CD4-positive, alpha-beta T cell (primary cell): ENCODE measurements at regions not wholly inside any gene's neighbourhood (a gene's known extent, or its start where the extent isn't known, plus 50 kb on each side); places are given as distances from the start of the nearest gene placed in this dataset.

Source experiments
- ATAC-seq: fragments of 200-7000 bp; cut with Tn5 transposase; one replicate; pipeline ENCODE4 v1.10.0; 2022; ENCODE audit warnings: mild to moderate bottlenecking; ENCODE audit not compliant: poor library complexity
- CTCF ChIA-PET: fragments of 350-600 bp; sonication (Branson Sonifier 250); formaldehyde crosslinking; loops from one replicate; lab custom pipeline; 2021; ENCODE audit warnings: antibody characterized with exemption, inconsistent platforms; lab: Charles Lee
- POLR2A ChIA-PET: fragments of 350-600 bp; sonication (Branson Sonifier 250); formaldehyde crosslinking; loops from one replicate; lab custom pipeline; 2021; ENCODE audit warnings: antibody characterized with exemption, inconsistent platforms; lab: Charles Lee
- DNase-seq, 14 experiments: peaks; one replicate each; pipeline ENCODE4 v3.0.0-alpha.2; 2013 to 2020; ENCODE audit warnings: mixed read lengths in 2 of 14
- H3K27ac ChIP-seq, 2 donors: one replicate each; pipeline versions ENCODE4 v1.5.1 to v1.7.0; 2013; ENCODE audit warnings: low read length in 2 of 2, low read depth in 1 of 2, mild to moderate bottlenecking in 1 of 2
- H3K27me3 ChIP-seq, 2 experiments: 1 replicate in 1 of 2; 2 replicates in 1 of 2; pipeline versions ENCODE4 v1.6.1 to v1.7.0; 2013; ENCODE audit warnings: low read length in 2 of 2, control low read depth in 1 of 2, mild to moderate bottlenecking in 1 of 2, moderate library complexity in 1 of 2; ENCODE audit not compliant: insufficient read depth in 2 of 2, control insufficient read depth in 1 of 2
- H3K36me3 ChIP-seq: one replicate; pipeline ENCODE4 v1.6.1; 2013; ENCODE audit warnings: low read length, control low read depth; ENCODE audit not compliant: insufficient read depth
- H3K4me1 ChIP-seq: one replicate; pipeline ENCODE4 v1.6.1; 2013; ENCODE audit warnings: low read length, control low read depth; ENCODE audit not compliant: insufficient read depth
- H3K4me3 ChIP-seq: one replicate; pipeline ENCODE4 v1.5.1; 2013; ENCODE audit warnings: mild to moderate bottlenecking, low read length, moderate library complexity
- H3K9me3 ChIP-seq, 2 experiments: 1 replicate in 1 of 2; 2 replicates in 1 of 2; pipeline versions ENCODE4 v1.6.1 to v1.7.0; 2013; ENCODE audit warnings: low read length in 2 of 2, mild to moderate bottlenecking in 2 of 2, control low read depth in 1 of 2, moderate library complexity in 1 of 2; ENCODE audit not compliant: control insufficient read depth in 1 of 2, insufficient read depth in 1 of 2
- H3K27ac Mint-ChIP-seq: one replicate; pipeline ENCODE4 v1.8.0; 2020; ENCODE audit warnings: mixed read lengths
- H3K27me3 Mint-ChIP-seq: one replicate; pipeline ENCODE4 v1.8.0; 2021; ENCODE audit warnings: mixed read lengths
- H3K36me3 Mint-ChIP-seq: one replicate; pipeline ENCODE4 v1.8.0; 2021; ENCODE audit warnings: low read depth, mixed read lengths
- H3K4me1 Mint-ChIP-seq: one replicate; pipeline ENCODE4 v1.8.0; 2021; ENCODE audit warnings: low read depth, mixed read lengths
- H3K4me3 Mint-ChIP-seq: one replicate; pipeline ENCODE4 v1.8.0; 2020; ENCODE audit warnings: mild to moderate bottlenecking, mixed read lengths
- H3K9me3 Mint-ChIP-seq: one replicate; pipeline ENCODE4 v1.8.0; 2020; ENCODE audit warnings: mixed read lengths
- intact Hi-C, 2 experiments: fragments of 100-400 bp; cut with DNase I in 1 of 2; cut with micrococcal nuclease in 1 of 2; formaldehyde crosslinking; loops; one replicate each; pipeline versions ENCODE4 v1.15.1 to v1.9.0; 2023 to 2025; cut with DNase I, micrococcal nuclease
- TF ChIP-seq, protein P1 (sequence below): fragments of 200-600 bp; IDR thresholded peaks from one replicate; pipeline ENCODE4 v1.8.0; 2022; ENCODE audit warnings: antibody characterized with exemption, mild to moderate bottlenecking

DNA sequence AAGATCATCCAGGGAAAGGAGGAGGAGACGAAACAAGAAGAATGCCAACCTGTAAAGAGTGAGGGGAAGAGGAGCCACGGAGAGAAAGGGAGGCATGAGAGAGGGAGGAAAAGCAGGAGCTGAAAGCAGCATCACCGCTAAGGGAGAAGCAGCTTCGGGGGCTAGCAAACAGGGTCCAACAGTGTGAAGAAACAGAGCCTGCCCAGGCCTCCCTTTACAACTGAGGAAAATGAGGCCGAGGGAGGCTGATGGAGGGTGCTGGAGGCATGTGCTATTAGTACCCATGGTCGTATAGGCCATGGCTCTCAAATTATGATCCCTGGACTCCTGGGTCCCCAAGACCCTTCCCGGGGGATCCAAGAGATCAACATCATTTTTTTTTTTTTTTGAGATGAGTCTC is 50.4 kb upstream of the ASPRV1 start:
- H3K27me3 Mint-ChIP-seq, result no peaks in the 10 kb centered on the region
- no peak for ATAC-seq
- H3K27ac Mint-ChIP-seq, result no peak overlapping the region
- ChIA-PET CTCF (no interaction called here), POLR2A (no interaction called here)
- Histone ChIP-seq H3K4me3 (no peak overlapping the region), H3K9me3 (no peaks in the 10 kb centered on the region), H3K27ac (no peak overlapping the region), H3K36me3 (no peaks in the 10 kb centered on the region), H3K4me1 (no peaks in the 10 kb centered on the region), H3K27me3 (no peaks in the 10 kb centered on the region)
- no peaks in the 10 kb centered on the region for H3K4me1 Mint-ChIP-seq
- intact Hi-C loops, result no loop called here
- no peak for DNase-seq
- peaks cover 53% of the 10 kb centered on the region for H3K36me3 Mint-ChIP-seq
- TF ChIP-seq, protein P1, sequence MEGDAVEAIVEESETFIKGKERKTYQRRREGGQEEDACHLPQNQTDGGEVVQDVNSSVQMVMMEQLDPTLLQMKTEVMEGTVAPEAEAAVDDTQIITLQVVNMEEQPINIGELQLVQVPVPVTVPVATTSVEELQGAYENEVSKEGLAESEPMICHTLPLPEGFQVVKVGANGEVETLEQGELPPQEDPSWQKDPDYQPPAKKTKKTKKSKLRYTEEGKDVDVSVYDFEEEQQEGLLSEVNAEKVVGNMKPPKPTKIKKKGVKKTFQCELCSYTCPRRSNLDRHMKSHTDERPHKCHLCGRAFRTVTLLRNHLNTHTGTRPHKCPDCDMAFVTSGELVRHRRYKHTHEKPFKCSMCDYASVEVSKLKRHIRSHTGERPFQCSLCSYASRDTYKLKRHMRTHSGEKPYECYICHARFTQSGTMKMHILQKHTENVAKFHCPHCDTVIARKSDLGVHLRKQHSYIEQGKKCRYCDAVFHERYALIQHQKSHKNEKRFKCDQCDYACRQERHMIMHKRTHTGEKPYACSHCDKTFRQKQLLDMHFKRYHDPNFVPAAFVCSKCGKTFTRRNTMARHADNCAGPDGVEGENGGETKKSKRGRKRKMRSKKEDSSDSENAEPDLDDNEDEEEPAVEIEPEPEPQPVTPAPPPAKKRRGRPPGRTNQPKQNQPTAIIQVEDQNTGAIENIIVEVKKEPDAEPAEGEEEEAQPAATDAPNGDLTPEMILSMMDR, result no peak
- H3K9me3 Mint-ChIP-seq, result no peaks in the 10 kb centered on the region
- H3K4me3 Mint-ChIP-seq, result no peak overlapping the region

- Histone ChIP-seq H3K27me3 (no peaks in the 10 kb centered on the region), H3K9me3 (no peaks in the 10 kb centered on the region), H3K36me3 (no peaks in the 10 kb centered on the region), H3K4me1 (no peaks in the 10 kb centered on the region), H3K27ac (no peak overlapping the region), H3K4me3 (no peak overlapping the region)
- H3K27ac Mint-ChIP-seq, result no peak overlapping the region
- CTCF ChIA-PET, result no interaction called here
- H3K4me3 Mint-ChIP-seq, result no peak overlapping the region
- TF ChIP-seq, protein P1, result no peak
- DNase-seq (no peak), ATAC-seq (no peak)
- no peaks in the 10 kb centered on the region for H3K9me3 Mint-ChIP-seq
- H3K36me3 Mint-ChIP-seq, result peaks cover 49% of the 10 kb centered on the region
- no peaks in the 10 kb centered on the region for H3K27me3 Mint-ChIP-seq
- H3K4me1 Mint-ChIP-seq, result no peaks in the 10 kb centered on the region
- POLR2A ChIA-PET, result no interaction called here
- intact Hi-C loops, result no loop called here
Observed at GRCh38 chr2:70011335-70011734, 49.9 kb upstream of the ASPRV1 start.
